Activated naive CD4-positive, alpha-beta T cell treated with anti-CD3 and anti-CD28 coated beads, Interleukin-2, amount 10 ng/mL, durations not matched to agents 7 days and 5 days (primary cell): ENCODE measurements at regions not wholly inside any gene's neighbourhood (a gene's known extent, or its start where the extent isn't known, plus 50 kb on each side); places are given as distances from the start of the nearest gene placed in this dataset.
"Not testable (repeated sequence)": the region's sequence is repeated elsewhere in the genome, so short reads cannot be mapped to it uniquely, and the experiment has no call there.

Experiments used
- CTCF ChIA-PET: fragments of 350-600 bp; sonication (Branson Sonifier 250); formaldehyde crosslinking; loops from one replicate; lab custom pipeline; 2021; ENCODE audit warnings: antibody characterized with exemption; lab: Charles Lee
- DNase-seq: peaks from one replicate; pipeline ENCODE4 v3.0.0-alpha.2; 2020
- H3K27ac Mint-ChIP-seq: one replicate; pipeline ENCODE4 v1.8.0; 2021; ENCODE audit warnings: mild to moderate bottlenecking, moderate library complexity, mixed read lengths
- H3K27me3 Mint-ChIP-seq: one replicate; pipeline ENCODE4 v1.8.0; 2021; ENCODE audit warnings: mild to moderate bottlenecking, mixed read lengths
- H3K36me3 Mint-ChIP-seq: one replicate; pipeline ENCODE4 v1.8.0; 2021; ENCODE audit warnings: mixed read lengths
- H3K4me1 Mint-ChIP-seq: one replicate; pipeline ENCODE4 v1.8.0; 2021; ENCODE audit warnings: mixed read lengths
- H3K4me3 Mint-ChIP-seq: one replicate; pipeline ENCODE4 v1.8.0; 2021; ENCODE audit warnings: mild to moderate bottlenecking, moderate library complexity, mixed read lengths
- H3K9me3 Mint-ChIP-seq: one replicate; pipeline ENCODE4 v1.8.0; 2021; ENCODE audit warnings: mixed read lengths

- Mint-ChIP-seq H3K27me3 (no peaks in the 10 kb centered on the region), H3K27ac (no peak overlapping the region), H3K9me3 (peaks cover 4% of the 10 kb centered on the region), H3K4me3 (no peak overlapping the region), H3K4me1 (no peaks in the 10 kb centered on the region), H3K36me3 (no peaks in the 10 kb centered on the region)
- no peak for DNase-seq
- CTCF ChIA-PET = no interaction called here
These were observed 364.4 kb upstream of the INTU start for GRCh38 chr4:127268367-127268766.

- H3K4me3 Mint-ChIP-seq, DNase-seq, H3K4me1 Mint-ChIP-seq, H3K27me3 Mint-ChIP-seq, CTCF ChIA-PET, H3K27ac Mint-ChIP-seq, H3K36me3 Mint-ChIP-seq: not testable (repeated sequence)
- H3K9me3 Mint-ChIP-seq = peaks cover 16% of the 10 kb centered on the region
These were observed 355.7 kb upstream of the INTU start for GRCh38 chr4:127277023-127277422.

GRCh38 chr4:127284236-127284635 lies 348.5 kb upstream of the INTU start:
- DNase-seq = no peak
- Mint-ChIP-seq H3K27ac (no peak overlapping the region), H3K4me3 (no peak overlapping the region), H3K4me1 (no peaks in the 10 kb centered on the region), H3K9me3 (no peaks in the 10 kb centered on the region), H3K36me3 (no peaks in the 10 kb centered on the region), H3K27me3 (no peaks in the 10 kb centered on the region)
- CTCF ChIA-PET = no interaction called here

- no peak for DNase-seq
- peaks cover 10% of the 10 kb centered on the region for H3K9me3 Mint-ChIP-seq
- no peak overlapping the region for H3K27ac Mint-ChIP-seq
- no peaks in the 10 kb centered on the region for H3K4me1 Mint-ChIP-seq
- no peaks in the 10 kb centered on the region for H3K36me3 Mint-ChIP-seq
- no peaks in the 10 kb centered on the region for H3K27me3 Mint-ChIP-seq
- no peak overlapping the region for H3K4me3 Mint-ChIP-seq
- CTCF ChIA-PET = no interaction called here
These were observed 341.4 kb upstream of the INTU start for GRCh38 chr4:127291316-127291715.

GRCh38 chr4:127293496-127293895 lies 339.3 kb upstream of the INTU start:
- Mint-ChIP-seq H3K27ac (no peak overlapping the region), H3K9me3 (peaks cover 17% of the 10 kb centered on the region), H3K4me1 (no peaks in the 10 kb centered on the region), H3K36me3 (no peaks in the 10 kb centered on the region), H3K27me3 (no peaks in the 10 kb centered on the region), H3K4me3 (no peak overlapping the region)
- DNase-seq = no peak
- CTCF ChIA-PET = no interaction called here

GRCh38 chr4:127304356-127304755 lies 328.4 kb upstream of the INTU start:
- Mint-ChIP-seq H3K36me3 (no peaks in the 10 kb centered on the region), H3K27ac (no peak overlapping the region), H3K4me1 (no peaks in the 10 kb centered on the region)

GRCh38 chr4:127307996-127308395 lies 324.8 kb upstream of the INTU start:
- no peak overlapping the region for H3K4me3 Mint-ChIP-seq
- CTCF ChIA-PET = no interaction called here
- no peaks in the 10 kb centered on the region for H3K36me3 Mint-ChIP-seq
- H3K9me3 Mint-ChIP-seq = peaks cover 7% of the 10 kb centered on the region
- no peak for DNase-seq
- H3K4me1 Mint-ChIP-seq = no peaks in the 10 kb centered on the region
- H3K27ac Mint-ChIP-seq = no peak overlapping the region
- H3K27me3 Mint-ChIP-seq = no peaks in the 10 kb centered on the region

More at GRCh38 chr4:127304356-127304755, 328.4 kb upstream of the INTU start:
- Mint-ChIP-seq H3K4me3 (no peak overlapping the region), H3K9me3 (peaks cover 3% of the 10 kb centered on the region), H3K27me3 (no peaks in the 10 kb centered on the region)
- CTCF ChIA-PET = no interaction called here
- DNase-seq = no peak

GRCh38 chr4:127309369-127310102 lies 323.2 kb upstream of the INTU start:
- DNase-seq = no peak
- CTCF ChIA-PET = no interaction called here
- no peaks in the 10 kb centered on the region for H3K36me3 Mint-ChIP-seq
- no peaks in the 10 kb centered on the region for H3K27me3 Mint-ChIP-seq
- H3K4me3 Mint-ChIP-seq = no peak overlapping the region
- H3K4me1 Mint-ChIP-seq = no peaks in the 10 kb centered on the region
- H3K27ac Mint-ChIP-seq = no peak overlapping the region
- peaks cover 14% of the 10 kb centered on the region for H3K9me3 Mint-ChIP-seq

- H3K4me1 Mint-ChIP-seq = no peaks in the 10 kb centered on the region
- no peak for DNase-seq
- H3K36me3 Mint-ChIP-seq = no peaks in the 10 kb centered on the region
- H3K9me3 Mint-ChIP-seq = peaks cover 14% of the 10 kb centered on the region
- no peak overlapping the region for H3K4me3 Mint-ChIP-seq
- H3K27ac Mint-ChIP-seq = no peak overlapping the region
- CTCF ChIA-PET = no interaction called here
- H3K27me3 Mint-ChIP-seq = no peaks in the 10 kb centered on the region
These were observed 321.4 kb upstream of the INTU start for GRCh38 chr4:127311371-127311770.

- DNase-seq = no peak
- H3K9me3 Mint-ChIP-seq = peaks cover 14% of the 10 kb centered on the region
- no peak overlapping the region for H3K4me3 Mint-ChIP-seq
- H3K27ac Mint-ChIP-seq = no peak overlapping the region
- H3K27me3 Mint-ChIP-seq = no peaks in the 10 kb centered on the region
- CTCF ChIA-PET = no interaction called here
- no peaks in the 10 kb centered on the region for H3K36me3 Mint-ChIP-seq
- no peaks in the 10 kb centered on the region for H3K4me1 Mint-ChIP-seq
These were observed 320.8 kb upstream of the INTU start for GRCh38 chr4:127311924-127312323.

- Mint-ChIP-seq H3K4me1 (no peaks in the 10 kb centered on the region), H3K4me3 (no peak overlapping the region), H3K27ac (no peak overlapping the region), H3K9me3 (peaks cover 14% of the 10 kb centered on the region), H3K27me3 (no peaks in the 10 kb centered on the region), H3K36me3 (no peaks in the 10 kb centered on the region)
- no peak for DNase-seq
- CTCF ChIA-PET = no interaction called here
These were observed 319.0 kb upstream of the INTU start for GRCh38 chr4:127313767-127314166.

- Mint-ChIP-seq H3K9me3 (peaks cover 18% of the 10 kb centered on the region), H3K27ac (no peak overlapping the region), H3K36me3 (no peaks in the 10 kb centered on the region), H3K4me1 (no peaks in the 10 kb centered on the region), H3K27me3 (no peaks in the 10 kb centered on the region), H3K4me3 (no peak overlapping the region)
- DNase-seq = no peak
- CTCF ChIA-PET = no interaction called here
These were observed 305.3 kb upstream of the INTU start for GRCh38 chr4:127327491-127327890.

GRCh38 chr4:127335073-127335620 lies 297.6 kb upstream of the INTU start:
- no peak for DNase-seq
- Mint-ChIP-seq H3K27me3 (no peaks in the 10 kb centered on the region), H3K9me3 (peaks cover 5% of the 10 kb centered on the region), H3K4me1 (no peaks in the 10 kb centered on the region), H3K36me3 (no peaks in the 10 kb centered on the region), H3K4me3 (no peak overlapping the region), H3K27ac (no peak overlapping the region)
- CTCF ChIA-PET = no interaction called here

- H3K4me1 Mint-ChIP-seq = no peaks in the 10 kb centered on the region
- H3K9me3 Mint-ChIP-seq = peaks cover 2% of the 10 kb centered on the region
- H3K27ac Mint-ChIP-seq = no peak overlapping the region
- H3K4me3 Mint-ChIP-seq = no peak overlapping the region
- no peaks in the 10 kb centered on the region for H3K27me3 Mint-ChIP-seq
- CTCF ChIA-PET = no interaction called here
- no peak for DNase-seq
- no peaks in the 10 kb centered on the region for H3K36me3 Mint-ChIP-seq
These were observed 297.0 kb upstream of the INTU start for GRCh38 chr4:127335732-127336131.

- H3K9me3 Mint-ChIP-seq, H3K36me3 Mint-ChIP-seq, H3K4me1 Mint-ChIP-seq, H3K27ac Mint-ChIP-seq, DNase-seq, H3K4me3 Mint-ChIP-seq, H3K27me3 Mint-ChIP-seq, CTCF ChIA-PET: not testable (repeated sequence)
These were observed 289.6 kb upstream of the INTU start for GRCh38 chr4:127343123-127343522.
